HEK293 (cell line): ENCODE measurements at regions not wholly inside any gene's neighbourhood (a gene's known extent, or its start where the extent isn't known, plus 50 kb on each side); places are given as distances from the start of the nearest gene placed in this dataset.

Experiments
- BCL6B ChIP-seq: fragments of 450-650 bp; formaldehyde crosslinking; IDR thresholded peaks from 2 replicates; pipeline ENCODE4 v1.5.1; 2017; ENCODE audit warnings: missing biosample characterization, missing genetic modification characterization
- EGR2 ChIP-seq: fragments of 450-650 bp; formaldehyde crosslinking; IDR thresholded peaks from 2 replicates; pipeline ENCODE4 v1.5.1; 2016; ENCODE audit warnings: low read depth, missing biosample characterization, missing genetic modification characterization
- FEZF1 ChIP-seq: fragments of 450-650 bp; formaldehyde crosslinking; IDR thresholded peaks from 2 replicates; pipeline ENCODE4 v1.5.1; 2016; ENCODE audit warnings: missing biosample characterization, missing genetic modification characterization
- IKZF3 ChIP-seq: fragments of 450-650 bp; IDR thresholded peaks from 2 replicates; pipeline ENCODE4 v1.5.0; 2018; ENCODE audit warnings: missing biosample characterization, mild to moderate bottlenecking, missing genetic modification characterization, moderate library complexity
- KLF7 ChIP-seq: fragments of 450-650 bp; formaldehyde crosslinking; IDR thresholded peaks from 2 replicates; pipeline ENCODE4 v1.5.1; 2016; ENCODE audit warnings: missing biosample characterization, missing genetic modification characterization, borderline replicate concordance
- REPIN1 ChIP-seq: fragments of 450-650 bp; formaldehyde crosslinking; IDR thresholded peaks from 2 replicates; pipeline ENCODE4 v1.5.1; 2017; ENCODE audit warnings: missing biosample characterization, missing genetic modification characterization, low read depth
- TSHZ1 ChIP-seq: fragments of 450-650 bp; formaldehyde crosslinking; IDR thresholded peaks from 2 replicates; pipeline ENCODE4 v1.5.1; 2016; ENCODE audit warnings: missing biosample characterization, missing genetic modification characterization, borderline replicate concordance
- ZNF112 ChIP-seq: fragments of 450-650 bp; formaldehyde crosslinking; IDR thresholded peaks from 2 replicates; pipeline ENCODE4 v1.5.0; 2017; ENCODE audit warnings: missing biosample characterization, missing genetic modification characterization
- ZNF114 ChIP-seq: fragments of 450-650 bp; formaldehyde crosslinking; IDR thresholded peaks from 2 replicates; pipeline ENCODE4 v1.5.0; 2017; ENCODE audit warnings: missing biosample characterization, missing genetic modification characterization
- ZNF169 ChIP-seq: fragments of 450-650 bp; formaldehyde crosslinking; IDR thresholded peaks from 2 replicates; pipeline ENCODE4 v1.5.1; 2016; ENCODE audit warnings: missing biosample characterization, missing genetic modification characterization
- ZNF174 ChIP-seq: fragments of 450-650 bp; formaldehyde crosslinking; IDR thresholded peaks from 2 replicates; pipeline ENCODE4 v1.5.0; 2017; ENCODE audit warnings: missing biosample characterization, mild to moderate bottlenecking, missing genetic modification characterization
- ZNF19 ChIP-seq: fragments of 450-650 bp; formaldehyde crosslinking; IDR thresholded peaks from 2 replicates; pipeline ENCODE4; 2016; ENCODE audit warnings: missing biosample characterization, missing genetic modification characterization, low read depth
- ZNF2 ChIP-seq: fragments of 450-650 bp; formaldehyde crosslinking; IDR thresholded peaks from 2 replicates; pipeline ENCODE4 v1.5.1; 2016; ENCODE audit warnings: missing biosample characterization, missing genetic modification characterization
- ZNF221 ChIP-seq: fragments of 450-650 bp; formaldehyde crosslinking; IDR thresholded peaks from 2 replicates; pipeline ENCODE4 v1.5.1; 2017; ENCODE audit warnings: missing biosample characterization, missing genetic modification characterization, borderline replicate concordance
- ZNF335 ChIP-seq: fragments of 450-650 bp; formaldehyde crosslinking; conservative IDR thresholded peaks from 2 replicates; pipeline ENCODE4 v1.5.1; 2016; ENCODE audit warnings: missing biosample characterization, missing genetic modification characterization
- ZNF341 ChIP-seq: fragments of 450-650 bp; formaldehyde crosslinking; IDR thresholded peaks from 2 replicates; pipeline ENCODE4; 2016; ENCODE audit warnings: low read depth, missing biosample characterization, missing genetic modification characterization
- ZNF366 ChIP-seq: fragments of 450-650 bp; formaldehyde crosslinking; conservative IDR thresholded peaks from 2 replicates; pipeline ENCODE4 v1.5.1; 2016; ENCODE audit warnings: missing biosample characterization, missing genetic modification characterization
- ZNF518A ChIP-seq: fragments of 450-650 bp; formaldehyde crosslinking; conservative IDR thresholded peaks from 2 replicates; pipeline ENCODE4 v1.5.1; 2016; ENCODE audit warnings: low read depth, missing biosample characterization, missing genetic modification characterization
- ZNF521 ChIP-seq: fragments of 450-650 bp; formaldehyde crosslinking; IDR thresholded peaks from 2 replicates; pipeline ENCODE4 v1.5.1; 2017; ENCODE audit warnings: missing biosample characterization, mild to moderate bottlenecking, missing genetic modification characterization
- ZNF530 ChIP-seq: fragments of 450-650 bp; formaldehyde crosslinking; IDR thresholded peaks from 2 replicates; pipeline ENCODE4 v1.5.1; 2016; ENCODE audit warnings: low read depth, missing biosample characterization, missing genetic modification characterization
- ZNF600 ChIP-seq: fragments of 450-650 bp; formaldehyde crosslinking; IDR thresholded peaks from 2 replicates; pipeline ENCODE4 v1.5.1; 2016; ENCODE audit warnings: missing biosample characterization, missing genetic modification characterization
- ZNF610 ChIP-seq: fragments of 450-650 bp; formaldehyde crosslinking; IDR thresholded peaks from 2 replicates; pipeline ENCODE4 v1.5.1; 2016; ENCODE audit warnings: missing biosample characterization, missing genetic modification characterization, borderline replicate concordance
- ZNF670 ChIP-seq: fragments of 450-650 bp; formaldehyde crosslinking; IDR thresholded peaks from 2 replicates; pipeline ENCODE4 v1.5.1; 2016; ENCODE audit warnings: missing biosample characterization, missing genetic modification characterization, low read depth
- ZNF677 ChIP-seq: fragments of 450-650 bp; IDR thresholded peaks from 2 replicates; pipeline ENCODE4 v1.5.0; 2018; ENCODE audit warnings: missing biosample characterization, mild to moderate bottlenecking, missing genetic modification characterization, moderate library complexity
- ZNF776 ChIP-seq: fragments of 450-650 bp; formaldehyde crosslinking; IDR thresholded peaks from 2 replicates; pipeline ENCODE4 v1.5.0; 2017; ENCODE audit warnings: missing biosample characterization, missing genetic modification characterization, borderline replicate concordance
- ZNF830 ChIP-seq: fragments of 450-650 bp; IDR thresholded peaks from 2 replicates; pipeline ENCODE4 v1.5.0; 2018; ENCODE audit warnings: missing biosample characterization, missing genetic modification characterization, low read depth, mild to moderate bottlenecking, moderate library complexity
- ZNF843 ChIP-seq: fragments of 450-650 bp; formaldehyde crosslinking; IDR thresholded peaks from 2 replicates; pipeline ENCODE4 v1.5.1; 2016; ENCODE audit warnings: missing biosample characterization, missing genetic modification characterization
- ZSCAN16 ChIP-seq: fragments of 450-650 bp; formaldehyde crosslinking; IDR thresholded peaks from 2 replicates; pipeline ENCODE4 v1.5.1; 2016; ENCODE audit warnings: missing biosample characterization, missing genetic modification characterization

- TF ChIP-seq BCL6B (tag by site-specific recombination): no peak
- peak; percentile 32; the same call in 1 of the 2 replicates for TF ChIP-seq ZNF2 (tag by site-specific recombination)
- TF ChIP-seq ZNF670 (tag by site-specific recombination): no peak
- no peak for TF ChIP-seq ZSCAN16 (tag by site-specific recombination)
- TF ChIP-seq ZNF114 (tag by site-specific recombination): no peak
- no peak; the same call in 1 of the 2 replicates for TF ChIP-seq ZNF610
- TF ChIP-seq ZNF112: no peak
- TF ChIP-seq EGR2 (tag by site-specific recombination): peak; percentile 54; the same call in 1 of the 2 replicates
- TF ChIP-seq ZNF169 (tag by site-specific recombination): no peak
- peak; percentile 42 for TF ChIP-seq ZNF366 (tag by site-specific recombination)
- TF ChIP-seq ZNF600 (tag by site-specific recombination): peak; percentile 51; the same call in 1 of the 2 replicates
- TF ChIP-seq ZNF221 (tag by site-specific recombination): 0 out of 2 replicates have a peak, but pooled peaks have one; percentile 15
- TF ChIP-seq ZNF776 (tag by site-specific recombination): no peak
- TF ChIP-seq REPIN1 (tag by site-specific recombination): no peak
- TF ChIP-seq ZNF341 (tag by site-specific recombination): no peak
- TF ChIP-seq TSHZ1 (tag by site-specific recombination): peak; percentile 35; the same call in 1 of the 2 replicates
- TF ChIP-seq KLF7 (tag by site-specific recombination): no peak; the same call in 1 of the 2 replicates
- TF ChIP-seq ZNF174 (tag by site-specific recombination): no peak
- TF ChIP-seq ZNF335: peak; percentile 85
- peak; percentile 56; the same call in 1 of the 2 replicates for TF ChIP-seq ZNF843 (tag by site-specific recombination)
- no peak for TF ChIP-seq ZNF19 (tag by site-specific recombination)
- no peak for TF ChIP-seq ZNF530
- no peak for TF ChIP-seq ZNF521 (tag by site-specific recombination)
- TF ChIP-seq IKZF3: no peak
- TF ChIP-seq ZNF830 (tag by site-specific recombination): no peak
- no peak for TF ChIP-seq ZNF677 (tag by site-specific recombination)
- peak; percentile 48 for TF ChIP-seq ZNF518A
- TF ChIP-seq FEZF1 (tag by site-specific recombination): peak; percentile 88
Measured at GRCh38 chr1:101291562-101292380, 55.0 kb downstream of the S1PR1 start (continued).
